Liver (tissue), 8 donors: ENCODE measurements at regions not wholly inside any gene's neighbourhood (a gene's known extent, or its start where the extent isn't known, plus 50 kb on each side); places are given as distances from the start of the nearest gene placed in this dataset.

Experiments used
- DNase-seq: peaks from one replicate; pipeline ENCODE4 v3.0.0-alpha.2; 2017; ENCODE audit warnings: low spot score
- H3K27ac ChIP-seq, 2 donors: one replicate each; pipeline ENCODE4 v1.7.0; 2013; ENCODE audit warnings: inconsistent platforms in 2 of 2, low read length in 2 of 2, control low read depth in 1 of 2, low read depth in 1 of 2, mild to moderate bottlenecking in 1 of 2
- H3K27me3 ChIP-seq, 4 donors: one replicate each; pipeline versions ENCODE4 v1.6.1 to v1.7.0; 2013; ENCODE audit warnings: low read length in 3 of 4, inconsistent platforms in 1 of 4, mild to moderate bottlenecking in 1 of 4, moderate library complexity in 1 of 4; ENCODE audit not compliant: control insufficient read depth in 4 of 4, insufficient read depth in 4 of 4
- H3K36me3 ChIP-seq, 4 donors: one replicate each; pipeline versions ENCODE4 v1.6.1 to v1.7.0; 2013; ENCODE audit warnings: low read length in 3 of 4, mild to moderate bottlenecking in 3 of 4, low read depth in 1 of 4, moderate library complexity in 1 of 4; ENCODE audit not compliant: control insufficient read depth in 4 of 4, insufficient read depth in 3 of 4
- H3K4me1 ChIP-seq, 4 donors: one replicate each; pipeline versions ENCODE4 v1.6.1 to v1.7.0; 2013; ENCODE audit warnings: low read length in 3 of 4, mild to moderate bottlenecking in 3 of 4, moderate library complexity in 1 of 4; ENCODE audit not compliant: control insufficient read depth in 4 of 4, insufficient read depth in 4 of 4
- H3K4me3 ChIP-seq, 3 donors: one replicate each; pipeline versions ENCODE4 v1.6.1 to v1.7.0; 2013; ENCODE audit warnings: low read length in 3 of 3, control low read depth in 1 of 3, low read depth in 1 of 3, mild to moderate bottlenecking in 1 of 3
- H3K9ac ChIP-seq, 2 donors: one replicate each; pipeline ENCODE4 v1.7.0; 2013; ENCODE audit warnings: low read length in 2 of 2, mild to moderate bottlenecking in 2 of 2, moderate library complexity in 2 of 2, control low read depth in 1 of 2, low read depth in 1 of 2
- H3K9me3 ChIP-seq, 4 donors: one replicate each; pipeline versions ENCODE4 v1.6.1 to v1.7.0; 2013; ENCODE audit warnings: low read length in 3 of 4; ENCODE audit not compliant: control insufficient read depth in 4 of 4
- ATF3 ChIP-seq: IDR thresholded peaks from 2 replicates; pipeline ENCODE4 v1.6.1; 2016; ENCODE audit warnings: antibody characterized with exemption
- CTCF ChIP-seq: fragments of 150-350 bp; IDR thresholded peaks from 2 replicates; pipeline ENCODE4 v1.5.1; 2017; ENCODE audit warnings: improper control_type of control experiment, low read depth, low read length; ENCODE audit not compliant: missing input control
- EGR1 ChIP-seq, 2 donors: IDR thresholded peaks; 2 replicates each; pipeline ENCODE4 v1.6.1; 2016 to 2018; ENCODE audit warnings: antibody characterized with exemption in 2 of 2, low read depth in 2 of 2
- FOXA1 ChIP-seq: IDR thresholded peaks from 2 replicates; pipeline ENCODE4 v1.6.1; 2016; ENCODE audit warnings: antibody characterized with exemption
- GABPA ChIP-seq, 2 donors: IDR thresholded peaks in 1 of 2; conservative IDR thresholded peaks in 1 of 2; 2 replicates each; pipeline ENCODE4 v1.6.1; 2016; ENCODE audit warnings: antibody characterized with exemption in 2 of 2, mild to moderate bottlenecking in 1 of 2, moderate library complexity in 1 of 2
- HNF4A ChIP-seq, 2 donors: conservative IDR thresholded peaks; 2 replicates each; pipeline ENCODE4 v1.6.1; 2016; ENCODE audit warnings: antibody characterized with exemption in 2 of 2, mild to moderate bottlenecking in 2 of 2
- JUND ChIP-seq, 2 donors: IDR thresholded peaks; 2 replicates each; pipeline ENCODE4 v1.6.1; 2016; ENCODE audit warnings: antibody characterized with exemption in 2 of 2
- NR2F2 ChIP-seq: IDR thresholded peaks from 2 replicates; pipeline ENCODE4 v1.6.1; 2016; ENCODE audit warnings: antibody characterized with exemption
- RAD21 ChIP-seq, 2 donors: IDR thresholded peaks; 2 replicates each; pipeline ENCODE4 v1.6.1; 2016; ENCODE audit warnings: antibody characterized with exemption in 2 of 2, mild to moderate bottlenecking in 2 of 2
- REST ChIP-seq: IDR thresholded peaks from 2 replicates; pipeline ENCODE4 v1.6.1; 2016; ENCODE audit warnings: antibody characterized with exemption, mild to moderate bottlenecking
- SP1 ChIP-seq: IDR thresholded peaks from 2 replicates; pipeline ENCODE4 v1.6.1; 2018; ENCODE audit warnings: antibody characterized with exemption, mild to moderate bottlenecking
- TAF1 ChIP-seq: conservative IDR thresholded peaks from 2 replicates; pipeline ENCODE4 v1.6.1; 2016; ENCODE audit warnings: antibody characterized with exemption, mild to moderate bottlenecking
- YY1 ChIP-seq: IDR thresholded peaks from 2 replicates; pipeline ENCODE4 v1.6.1; 2016; ENCODE audit warnings: antibody characterized with exemption, mild to moderate bottlenecking
- ZBTB33 ChIP-seq: IDR thresholded peaks from 2 replicates; pipeline ENCODE4 v1.6.1; 2016; ENCODE audit warnings: antibody characterized with exemption
- WGBS: extraction: QIAGEN DNeasy Blood & Tissue Kit; methylation state at CpG from one replicate; pipeline ENCODE4 v1.1.7; 2013; 5-methylcytosine and 5-hydroxymethylcytosine counted together
- donor health status: healthy.
- donor health status: healthy.
- donor health status: healthy.
- donor health status: healthy.
- donor health status: healthy.

GRCh38 chr3:104474011-104474410, 892.7 kb upstream of the ALCAM start:
- Histone ChIP-seq H3K27ac (no peak overlapping the region), H3K4me3 (no peak overlapping the region), H3K9me3 (peaks cover 2 to 12% (median 4%) of the 10 kb centered on the region in 4 donors), H3K9ac (no peak overlapping the region), H3K27me3 (no peaks in the 10 kb centered on the region), H3K36me3 (no peaks in the 10 kb centered on the region), H3K4me1 (no peaks in the 10 kb centered on the region)
- WGBS, result 73% methylated on average over 1 of the region's 1 CpG
- no peak for DNase-seq
- TF ChIP-seq ZBTB33, result no peak
- no peak for TF ChIP-seq NR2F2
- no peak for TF ChIP-seq RAD21 (IDR thresholded peaks at IDR 0.05)
- no peak for TF ChIP-seq HNF4A (conservative IDR thresholded peaks at IDR 0.05)
- no peak for TF ChIP-seq FOXA1
- TF ChIP-seq TAF1, result no peak
- TF ChIP-seq GABPA (IDR thresholded peaks at IDR 0.05 in 1 of 2, conservative IDR thresholded peaks at IDR 0.05 in 1 of 2), result no peak

GRCh38 chr3:104503022-104503421, 863.7 kb upstream of the ALCAM start:
- no peak for DNase-seq
- peaks cover 0 to 2% (median 0%) of the 10 kb centered on the region in 4 donors for H3K27me3 ChIP-seq
- H3K4me3 ChIP-seq, result no peak overlapping the region
- H3K9ac ChIP-seq, result no peak overlapping the region
- TF ChIP-seq CTCF (no peak), TAF1 (no peak), JUND (IDR thresholded peaks at IDR 0.05) (no peak), YY1 (no peak), RAD21 (IDR thresholded peaks at IDR 0.05) (no peak), NR2F2 (no peak), ZBTB33 (no peak), REST (no peak), ATF3 (no peak), EGR1 (IDR thresholded peaks at IDR 0.05; ENCODE audit: low read depth in 2 of 2) (no peak), SP1 (no peak), GABPA (IDR thresholded peaks at IDR 0.05 in 1 of 2, conservative IDR thresholded peaks at IDR 0.05 in 1 of 2) (no peak)
- WGBS, result 96% methylated on average over 24 of the region's 24 CpGs
- H3K4me1 ChIP-seq, result no peaks in the 10 kb centered on the region
- no peaks in the 10 kb centered on the region for H3K36me3 ChIP-seq
- H3K27ac ChIP-seq, result no peak overlapping the region
- H3K9me3 ChIP-seq, result peaks cover 0 to 4% (median 0%) of the 10 kb centered on the region in 4 donors
